Cardiac muscle cell (in vitro differentiated cells and primary cell): ENCODE measurements at regions not wholly inside any gene's neighbourhood (a gene's known extent, or its start where the extent isn't known, plus 50 kb on each side); places are given as distances from the start of the nearest gene placed in this dataset.

Source experiments
- DNase-seq, 2 donors: peaks; one replicate each; pipeline versions ENCODE4 v3.0.0 to v3.0.0-alpha.2; 2010 to 2017; ENCODE audit warnings: low read depth in 1 of 2, low spot score in 1 of 2
- H3K27ac ChIP-seq: fragments of 200-600 bp; sonication (generic); 2 replicates; pipeline ENCODE4 v1.5.1; 2016
- H3K27me3 ChIP-seq: fragments of 200-600 bp; sonication (generic); 2 replicates; pipeline ENCODE4 v1.6.0; 2016; ENCODE audit warnings: control low read depth
- H3K36me3 ChIP-seq: fragments of 200-600 bp; sonication (generic); 2 replicates; pipeline ENCODE4 v1.5.1; 2016; ENCODE audit warnings: control low read depth
- H3K4me1 ChIP-seq: fragments of 200-600 bp; sonication (generic); 2 replicates; pipeline ENCODE4 v1.8.1; 2017; ENCODE audit warnings: low read depth, mild to moderate bottlenecking, mixed run types
- H3K4me3 ChIP-seq: fragments of 200-600 bp; sonication (generic); 2 replicates; pipeline ENCODE4 v1.5.1; 2016; ENCODE audit warnings: mild to moderate bottlenecking
- H3K9me3 ChIP-seq: fragments of 200-600 bp; sonication (generic); 2 replicates; pipeline ENCODE4 v1.5.1; 2017; ENCODE audit warnings: low read depth, mild to moderate bottlenecking, control low read depth
- TF ChIP-seq, protein P1 (sequence below): IDR thresholded peaks from 2 replicates; pipeline ENCODE4 v1.5.1; 2012; ENCODE audit warnings: low read depth, mild to moderate bottlenecking, low read length

GRCh38 chr9:101907466-101907865 lies 169.0 kb upstream of the GRIN3A start:
- DNase-seq: no peak
- H3K36me3 ChIP-seq: no peaks in the 10 kb centered on the region
- no peak overlapping the region for H3K27ac ChIP-seq
- no peak overlapping the region for H3K4me3 ChIP-seq
- no peaks in the 10 kb centered on the region for H3K27me3 ChIP-seq
- TF ChIP-seq, protein P1, sequence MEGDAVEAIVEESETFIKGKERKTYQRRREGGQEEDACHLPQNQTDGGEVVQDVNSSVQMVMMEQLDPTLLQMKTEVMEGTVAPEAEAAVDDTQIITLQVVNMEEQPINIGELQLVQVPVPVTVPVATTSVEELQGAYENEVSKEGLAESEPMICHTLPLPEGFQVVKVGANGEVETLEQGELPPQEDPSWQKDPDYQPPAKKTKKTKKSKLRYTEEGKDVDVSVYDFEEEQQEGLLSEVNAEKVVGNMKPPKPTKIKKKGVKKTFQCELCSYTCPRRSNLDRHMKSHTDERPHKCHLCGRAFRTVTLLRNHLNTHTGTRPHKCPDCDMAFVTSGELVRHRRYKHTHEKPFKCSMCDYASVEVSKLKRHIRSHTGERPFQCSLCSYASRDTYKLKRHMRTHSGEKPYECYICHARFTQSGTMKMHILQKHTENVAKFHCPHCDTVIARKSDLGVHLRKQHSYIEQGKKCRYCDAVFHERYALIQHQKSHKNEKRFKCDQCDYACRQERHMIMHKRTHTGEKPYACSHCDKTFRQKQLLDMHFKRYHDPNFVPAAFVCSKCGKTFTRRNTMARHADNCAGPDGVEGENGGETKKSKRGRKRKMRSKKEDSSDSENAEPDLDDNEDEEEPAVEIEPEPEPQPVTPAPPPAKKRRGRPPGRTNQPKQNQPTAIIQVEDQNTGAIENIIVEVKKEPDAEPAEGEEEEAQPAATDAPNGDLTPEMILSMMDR: no peak
- no peaks in the 10 kb centered on the region for H3K9me3 ChIP-seq
- H3K4me1 ChIP-seq: no peaks in the 10 kb centered on the region

DNA sequence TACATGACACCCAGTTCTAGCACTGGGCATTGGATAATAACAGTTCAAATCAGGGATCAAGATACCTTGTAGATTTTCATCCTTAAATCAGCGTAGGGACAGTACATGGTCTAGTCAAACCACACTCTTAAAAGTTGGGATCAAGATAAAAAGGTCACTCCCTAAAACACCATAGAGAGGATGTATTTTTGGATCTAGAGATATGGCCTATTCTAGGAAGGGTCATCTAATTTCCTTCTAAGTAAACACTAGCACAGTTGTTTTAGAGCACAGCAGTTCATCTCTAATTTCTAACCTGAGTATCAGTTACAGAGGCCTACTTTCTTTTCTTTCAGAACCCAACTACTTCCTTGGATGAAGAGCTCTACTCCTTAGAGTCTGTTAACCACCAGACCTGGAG lies 166.4 kb upstream of the GRIN3A start:
- TF ChIP-seq, protein P1: no peak
- H3K4me1 ChIP-seq: no peaks in the 10 kb centered on the region
- no peak for DNase-seq
- H3K36me3 ChIP-seq: no peaks in the 10 kb centered on the region
- H3K27me3 ChIP-seq: no peaks in the 10 kb centered on the region
- no peak overlapping the region for H3K27ac ChIP-seq
- no peak overlapping the region for H3K4me3 ChIP-seq
- H3K9me3 ChIP-seq: no peaks in the 10 kb centered on the region

DNA sequence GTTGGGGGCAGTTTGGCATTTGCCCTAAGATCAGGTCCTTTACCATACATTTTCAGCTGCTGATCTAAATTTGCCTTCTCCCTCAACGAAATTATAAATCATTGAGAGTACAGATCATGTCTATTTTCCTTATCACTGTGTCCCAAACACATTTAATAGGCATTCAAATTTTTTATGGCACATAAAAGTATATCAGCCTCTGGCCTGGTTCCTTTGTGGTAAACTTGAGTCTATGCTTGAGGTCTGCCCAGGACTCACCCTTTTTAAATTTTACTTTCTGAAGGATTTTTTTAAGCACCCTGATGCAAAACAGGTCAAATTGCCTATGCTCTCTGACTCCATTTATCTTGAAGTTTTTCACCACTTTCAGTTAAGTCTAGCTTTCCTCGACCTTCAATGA lies 163.6 kb upstream of the GRIN3A start:
- H3K4me1 ChIP-seq: no peaks in the 10 kb centered on the region
- H3K36me3 ChIP-seq: no peaks in the 10 kb centered on the region
- TF ChIP-seq, protein P1: no peak
- no peak for DNase-seq
- no peaks in the 10 kb centered on the region for H3K9me3 ChIP-seq
- H3K4me3 ChIP-seq: no peak overlapping the region
- H3K27me3 ChIP-seq: no peaks in the 10 kb centered on the region
- no peak overlapping the region for H3K27ac ChIP-seq

DNA sequence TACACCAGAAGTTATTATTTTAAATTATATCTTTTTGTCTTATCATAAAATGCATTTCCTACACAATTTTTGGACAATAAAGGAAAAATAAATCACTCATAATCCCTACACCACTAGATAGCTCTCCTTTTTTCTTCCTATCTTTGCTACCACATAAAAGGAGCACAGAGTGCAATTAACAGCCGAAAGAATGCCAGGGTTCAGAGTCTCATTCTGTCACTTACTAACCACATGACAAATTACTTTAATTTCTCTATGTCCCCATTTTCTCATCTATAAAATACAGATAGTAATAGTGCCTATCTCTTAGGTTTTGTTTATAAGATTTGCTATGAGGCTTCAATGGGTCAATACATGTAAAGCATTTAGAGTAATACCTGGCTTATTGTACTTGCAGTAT lies 158.7 kb upstream of the GRIN3A start:
- no peak for DNase-seq
- no peaks in the 10 kb centered on the region for H3K4me1 ChIP-seq

GRCh38 chr9:101893661-101894646 lies 155.5 kb upstream of the GRIN3A start:
- Histone ChIP-seq H3K4me3 (no peak overlapping the region), H3K36me3 (no peaks in the 10 kb centered on the region), H3K27me3 (no peaks in the 10 kb centered on the region), H3K4me1 (no peaks in the 10 kb centered on the region), H3K9me3 (no peaks in the 10 kb centered on the region), H3K27ac (no peak overlapping the region)
- TF ChIP-seq, protein P1: no peak
- no peak for DNase-seq

More for the DNA sequence above, 158.7 kb upstream of the GRIN3A start:
- no peak overlapping the region for H3K4me3 ChIP-seq
- no peak overlapping the region for H3K27ac ChIP-seq
- H3K36me3 ChIP-seq: no peaks in the 10 kb centered on the region
- no peaks in the 10 kb centered on the region for H3K27me3 ChIP-seq
- TF ChIP-seq, protein P1: no peak
- H3K9me3 ChIP-seq: no peaks in the 10 kb centered on the region
